Breast epithelium (tissue), 3 donors: ENCODE measurements at regions not wholly inside any gene's neighbourhood (a gene's known extent, or its start where the extent isn't known, plus 50 kb on each side); places are given as distances from the start of the nearest gene placed in this dataset.

ENCODE experiments used
- CTCF ChIP-seq, 3 donors: fragments of 450-650 bp; IDR thresholded peaks; one replicate each; pipeline ENCODE4 v1.5.1; 2016 to 2017; ENCODE audit warnings: antibody characterized with exemption in 3 of 3, mild to moderate bottlenecking in 3 of 3, moderate library complexity in 3 of 3
- POLR2A ChIP-seq: fragments of 450-650 bp; IDR thresholded peaks from one replicate; pipeline ENCODE4 v1.6.1; 2016; ENCODE audit warnings: antibody characterized with exemption, mild to moderate bottlenecking, moderate library complexity

GRCh38 chr3:159776779-159777178 is 211.9 kb upstream of the IL12A start:
- TF ChIP-seq CTCF (IDR thresholded peaks at IDR 0.05) (no peak), POLR2A (no peak)
